CD4-positive, alpha-beta T cell (primary cell): ENCODE measurements at regions not wholly inside any gene's neighbourhood (a gene's known extent, or its start where the extent isn't known, plus 50 kb on each side); places are given as distances from the start of the nearest gene placed in this dataset.

Experiments used
- ATAC-seq: fragments of 200-7000 bp; cut with Tn5 transposase; one replicate; pipeline ENCODE4 v1.10.0; 2022; ENCODE audit warnings: mild to moderate bottlenecking; ENCODE audit not compliant: poor library complexity
- CTCF ChIA-PET: fragments of 350-600 bp; sonication (Branson Sonifier 250); formaldehyde crosslinking; loops from one replicate; lab custom pipeline; 2021; ENCODE audit warnings: antibody characterized with exemption, inconsistent platforms; lab: Charles Lee
- POLR2A ChIA-PET: fragments of 350-600 bp; sonication (Branson Sonifier 250); formaldehyde crosslinking; loops from one replicate; lab custom pipeline; 2021; ENCODE audit warnings: antibody characterized with exemption, inconsistent platforms; lab: Charles Lee
- DNase-seq, 14 experiments: peaks; one replicate each; pipeline ENCODE4 v3.0.0-alpha.2; 2013 to 2020; ENCODE audit warnings: mixed read lengths in 2 of 14
- H3K27ac ChIP-seq, 2 donors: one replicate each; pipeline versions ENCODE4 v1.5.1 to v1.7.0; 2013; ENCODE audit warnings: low read length in 2 of 2, low read depth in 1 of 2, mild to moderate bottlenecking in 1 of 2
- H3K27me3 ChIP-seq, 2 experiments: 1 replicate in 1 of 2; 2 replicates in 1 of 2; pipeline versions ENCODE4 v1.6.1 to v1.7.0; 2013; ENCODE audit warnings: low read length in 2 of 2, control low read depth in 1 of 2, mild to moderate bottlenecking in 1 of 2, moderate library complexity in 1 of 2; ENCODE audit not compliant: insufficient read depth in 2 of 2, control insufficient read depth in 1 of 2
- H3K36me3 ChIP-seq: one replicate; pipeline ENCODE4 v1.6.1; 2013; ENCODE audit warnings: low read length, control low read depth; ENCODE audit not compliant: insufficient read depth
- H3K4me1 ChIP-seq: one replicate; pipeline ENCODE4 v1.6.1; 2013; ENCODE audit warnings: low read length, control low read depth; ENCODE audit not compliant: insufficient read depth
- H3K4me3 ChIP-seq: one replicate; pipeline ENCODE4 v1.5.1; 2013; ENCODE audit warnings: mild to moderate bottlenecking, low read length, moderate library complexity
- H3K9me3 ChIP-seq, 2 experiments: 1 replicate in 1 of 2; 2 replicates in 1 of 2; pipeline versions ENCODE4 v1.6.1 to v1.7.0; 2013; ENCODE audit warnings: low read length in 2 of 2, mild to moderate bottlenecking in 2 of 2, control low read depth in 1 of 2, moderate library complexity in 1 of 2; ENCODE audit not compliant: control insufficient read depth in 1 of 2, insufficient read depth in 1 of 2
- H3K27ac Mint-ChIP-seq: one replicate; pipeline ENCODE4 v1.8.0; 2020; ENCODE audit warnings: mixed read lengths
- H3K27me3 Mint-ChIP-seq: one replicate; pipeline ENCODE4 v1.8.0; 2021; ENCODE audit warnings: mixed read lengths
- H3K36me3 Mint-ChIP-seq: one replicate; pipeline ENCODE4 v1.8.0; 2021; ENCODE audit warnings: low read depth, mixed read lengths
- H3K4me1 Mint-ChIP-seq: one replicate; pipeline ENCODE4 v1.8.0; 2021; ENCODE audit warnings: low read depth, mixed read lengths
- H3K4me3 Mint-ChIP-seq: one replicate; pipeline ENCODE4 v1.8.0; 2020; ENCODE audit warnings: mild to moderate bottlenecking, mixed read lengths
- H3K9me3 Mint-ChIP-seq: one replicate; pipeline ENCODE4 v1.8.0; 2020; ENCODE audit warnings: mixed read lengths
- CTCF ChIP-seq: fragments of 200-600 bp; IDR thresholded peaks from one replicate; pipeline ENCODE4 v1.8.0; 2022; ENCODE audit warnings: antibody characterized with exemption, mild to moderate bottlenecking
- intact Hi-C, 2 experiments: fragments of 100-400 bp; cut with DNase I in 1 of 2; cut with micrococcal nuclease in 1 of 2; formaldehyde crosslinking; loops; one replicate each; pipeline versions ENCODE4 v1.15.1 to v1.9.0; 2023 to 2025; cut with DNase I, micrococcal nuclease

GRCh38 chr3:72194458-72194857 is 409.5 kb upstream of the PROK2 start:
- Histone ChIP-seq H3K4me1 (no peaks in the 10 kb centered on the region), H3K36me3 (no peaks in the 10 kb centered on the region), H3K9me3 (no peaks in the 10 kb centered on the region), H3K27ac (no peak overlapping the region), H3K27me3 (no peaks in the 10 kb centered on the region), H3K4me3 (no peak overlapping the region)
- H3K27ac Mint-ChIP-seq, result no peak overlapping the region
- POLR2A ChIA-PET, result no interaction called here
- H3K36me3 Mint-ChIP-seq, result no peaks in the 10 kb centered on the region
- DNase-seq (no peak), ATAC-seq (no peak)
- intact Hi-C loops, result no loop called here
- CTCF ChIA-PET, result no interaction called here
- H3K9me3 Mint-ChIP-seq, result peaks cover 6% of the 10 kb centered on the region
- H3K27me3 Mint-ChIP-seq, result no peaks in the 10 kb centered on the region
- no peak overlapping the region for H3K4me3 Mint-ChIP-seq
- no peaks in the 10 kb centered on the region for H3K4me1 Mint-ChIP-seq
- TF ChIP-seq CTCF, result no peak

- Histone ChIP-seq H3K27ac (no peak overlapping the region), H3K4me1 (no peaks in the 10 kb centered on the region), H3K9me3 (no peaks in the 10 kb centered on the region), H3K27me3 (no peaks in the 10 kb centered on the region), H3K4me3 (no peak overlapping the region), H3K36me3 (no peaks in the 10 kb centered on the region)
- H3K27ac Mint-ChIP-seq, result no peak overlapping the region
- H3K9me3 Mint-ChIP-seq, result peaks cover 6% of the 10 kb centered on the region
- H3K4me3 Mint-ChIP-seq, result no peak overlapping the region
- H3K4me1 Mint-ChIP-seq, result no peaks in the 10 kb centered on the region
- no peaks in the 10 kb centered on the region for H3K36me3 Mint-ChIP-seq
- POLR2A ChIA-PET, result no interaction called here
- TF ChIP-seq CTCF, result no peak
- ATAC-seq, result no peak
- H3K27me3 Mint-ChIP-seq, result no peaks in the 10 kb centered on the region
- DNase-seq, result no peak
- CTCF ChIA-PET, result no interaction called here
- intact Hi-C loops, result no loop called here
These were observed 409.0 kb upstream of the PROK2 start for GRCh38 chr3:72193771-72194430.

GRCh38 chr3:72192572-72192971 is 407.6 kb upstream of the PROK2 start:
- Mint-ChIP-seq H3K4me1 (no peaks in the 10 kb centered on the region), H3K36me3 (no peaks in the 10 kb centered on the region), H3K9me3 (peaks cover 6% of the 10 kb centered on the region), H3K4me3 (no peak overlapping the region), H3K27ac (no peak overlapping the region), H3K27me3 (no peaks in the 10 kb centered on the region)
- DNase-seq (no peak), ATAC-seq (no peak)
- no peak overlapping the region for H3K4me3 ChIP-seq
- TF ChIP-seq CTCF, result no peak
- no peaks in the 10 kb centered on the region for H3K27me3 ChIP-seq
- intact Hi-C loops, result no loop called here
- no peak overlapping the region for H3K27ac ChIP-seq
- POLR2A ChIA-PET, result no interaction called here
- H3K9me3 ChIP-seq, result no peaks in the 10 kb centered on the region
- H3K36me3 ChIP-seq, result no peaks in the 10 kb centered on the region
- CTCF ChIA-PET, result no interaction called here
- no peaks in the 10 kb centered on the region for H3K4me1 ChIP-seq
